ENCODE measurements at regions not wholly inside any gene's neighbourhood (a gene's known extent, or its start where the extent isn't known, plus 50 kb on each side); places are given as distances from the start of the nearest gene placed in this dataset.

- TF ChIP-seq, protein P1, sequence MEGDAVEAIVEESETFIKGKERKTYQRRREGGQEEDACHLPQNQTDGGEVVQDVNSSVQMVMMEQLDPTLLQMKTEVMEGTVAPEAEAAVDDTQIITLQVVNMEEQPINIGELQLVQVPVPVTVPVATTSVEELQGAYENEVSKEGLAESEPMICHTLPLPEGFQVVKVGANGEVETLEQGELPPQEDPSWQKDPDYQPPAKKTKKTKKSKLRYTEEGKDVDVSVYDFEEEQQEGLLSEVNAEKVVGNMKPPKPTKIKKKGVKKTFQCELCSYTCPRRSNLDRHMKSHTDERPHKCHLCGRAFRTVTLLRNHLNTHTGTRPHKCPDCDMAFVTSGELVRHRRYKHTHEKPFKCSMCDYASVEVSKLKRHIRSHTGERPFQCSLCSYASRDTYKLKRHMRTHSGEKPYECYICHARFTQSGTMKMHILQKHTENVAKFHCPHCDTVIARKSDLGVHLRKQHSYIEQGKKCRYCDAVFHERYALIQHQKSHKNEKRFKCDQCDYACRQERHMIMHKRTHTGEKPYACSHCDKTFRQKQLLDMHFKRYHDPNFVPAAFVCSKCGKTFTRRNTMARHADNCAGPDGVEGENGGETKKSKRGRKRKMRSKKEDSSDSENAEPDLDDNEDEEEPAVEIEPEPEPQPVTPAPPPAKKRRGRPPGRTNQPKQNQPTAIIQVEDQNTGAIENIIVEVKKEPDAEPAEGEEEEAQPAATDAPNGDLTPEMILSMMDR (conservative IDR thresholded peaks at IDR 0.05; ENCODE audit: low read length), result no peak
- no peak for TF ChIP-seq EZH2phosphoT487 (IDR thresholded peaks at IDR 0.05; ENCODE audit: borderline replicate concordance, low read depth, low read length)
These were observed 115.7 kb upstream of the IGF1 start for GRCh38 chr12:102596031-102596430.

All from OCI-LY7 (cell line).